Heart left ventricle (tissue), 16 donors: ENCODE measurements at regions not wholly inside any gene's neighbourhood (a gene's known extent, or its start where the extent isn't known, plus 50 kb on each side); places are given as distances from the start of the nearest gene placed in this dataset.

Experiments
- ATAC-seq, 4 donors: fragments of 200-7000 bp; cut with Tn5 transposase; one replicate each; pipeline ENCODE4 v1.9.1; 2020 to 2022; ENCODE audit warnings: moderate library complexity in 4 of 4, mild to moderate bottlenecking in 3 of 4, moderate number of reproducible peaks in 1 of 4
- DNase-seq, 5 donors: peaks; one replicate each; pipeline ENCODE4 v3.0.0-alpha.2; 2020
- H3K27ac ChIP-seq, 12 donors: fragments of 200-600 bp; sonication (generic) in 4 of 12; one replicate each; pipeline versions ENCODE4 v1.5.0 to v1.8.0; 2016 to 2022; ENCODE audit warnings: mild to moderate bottlenecking in 2 of 12
- H3K27me3 ChIP-seq, 9 donors: fragments of 200-600 bp; sonication (generic) in 2 of 9; one replicate each; pipeline versions ENCODE4 v1.5.1 to v1.8.0; 2016 to 2022; ENCODE audit warnings: mild to moderate bottlenecking in 3 of 9
- H3K36me3 ChIP-seq, 9 donors: fragments of 200-600 bp; sonication (generic) in 2 of 9; one replicate each; pipeline versions ENCODE4 v1.5.0 to v1.8.0; 2018 to 2022; ENCODE audit warnings: mild to moderate bottlenecking in 2 of 9
- H3K4me1 ChIP-seq, 12 donors: fragments of 200-600 bp; sonication (generic) in 4 of 12; one replicate each; pipeline versions ENCODE4 v1.5.0 to v1.8.0; 2016 to 2022; ENCODE audit warnings: mild to moderate bottlenecking in 3 of 12
- H3K4me3 ChIP-seq, 12 donors: fragments of 200-600 bp; sonication (generic) in 4 of 12; one replicate each; pipeline versions ENCODE4 v1.5.0 to v1.8.0; 2017 to 2022; ENCODE audit warnings: mild to moderate bottlenecking in 9 of 12, moderate library complexity in 4 of 12
- H3K9me3 ChIP-seq, 12 donors: fragments of 200-600 bp; sonication (generic) in 4 of 12; one replicate each; pipeline versions ENCODE4 v1.5.0 to v1.8.0; 2016 to 2022; ENCODE audit warnings: mild to moderate bottlenecking in 1 of 12
- POLR2A ChIP-seq, 2 donors: fragments of 450-650 bp; IDR thresholded peaks; one replicate each; pipeline ENCODE4 v1.6.1; 2017; ENCODE audit warnings: antibody characterized with exemption in 2 of 2, mild to moderate bottlenecking in 2 of 2, moderate library complexity in 2 of 2
- WGBS, 4 donors: extraction: QIAGEN DNeasy Blood & Tissue Kit in 2 of 4; methylation state at CpG; one replicate each; pipeline versions ENCODE4 v1.1.5 to v1.1.7; 2013 to 2018; 5-methylcytosine and 5-hydroxymethylcytosine counted together
- intact Hi-C, 10 donors: fragments of 100-400 bp; cut with DNase I; formaldehyde crosslinking; loops; one replicate each; pipeline versions ENCODE4 v1.11.1 to v1.14.2; 2022
- TF ChIP-seq, protein P1 (sequence below), 12 donors: fragments of 200-600 bp; sonication (generic) in 4 of 12; IDR thresholded peaks; one replicate each; pipeline versions ENCODE4 v1.5.0 to v1.8.0; 2018 to 2022; ENCODE audit warnings: antibody characterized with exemption in 12 of 12, mild to moderate bottlenecking in 5 of 12
- donor health status: ischemic (EF 13 %, LVEDD 7.1; RV severe dilation, severe dysfunction).
- donor health status: healthy with polysubstance abuse.
- donor health status: DM: no; HTN: yes; CAD: no.
- donor health status: DM: no; HTN: no; CAD: no.
- donor health status: ischemic (EF 25% LVEDD 6.9; RV normal size, moderate dysfunction).
- donor health status: ischemic (EF 25% LVEDD 5.7; RV mildly dilated, moderate dysfunction).
- donor health status: healthy.
- donor health status: DM: yes; HTN: yes; CAD: no.
- donor health status: ischemic (EF 35%, LVEDD 5.7; RV mildly dilated, moderate dysfunction).
- donor health status: nonischemic (EF 11% LVEDD 7.7; RV severe dilation, severe dysfunction).
- donor health status: DM: yes; HTN: yes; CAD: no.
- donor health status: PGD.
- donor health status: ischemic (EF 29% LVEDD 5.4; RV normal size, mild dysfunction).
- donor health status: nonischemic (EF 23%, LVEDD 6.1; RV moderate dilation, normal function).

DNA sequence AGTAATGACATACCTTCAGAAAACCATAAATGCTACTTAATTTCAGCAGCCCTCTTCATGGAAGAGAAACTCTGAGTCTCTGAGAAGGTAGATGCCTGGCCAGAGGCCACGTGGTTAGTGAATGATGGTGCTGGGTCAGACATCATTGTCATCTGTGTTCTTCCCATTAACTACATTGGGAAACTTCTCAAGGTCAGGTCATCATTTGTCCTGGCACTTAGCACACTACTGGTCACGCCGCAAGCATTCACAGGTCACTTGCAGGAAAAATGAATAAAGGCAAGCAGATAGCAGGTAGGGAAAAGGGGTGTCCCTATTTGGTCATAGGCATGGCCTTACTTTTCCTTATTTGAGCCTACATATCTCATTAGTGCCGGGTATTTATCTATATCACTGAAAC, 220.1 kb upstream of the PROX1 start:
- TF ChIP-seq, protein P1, sequence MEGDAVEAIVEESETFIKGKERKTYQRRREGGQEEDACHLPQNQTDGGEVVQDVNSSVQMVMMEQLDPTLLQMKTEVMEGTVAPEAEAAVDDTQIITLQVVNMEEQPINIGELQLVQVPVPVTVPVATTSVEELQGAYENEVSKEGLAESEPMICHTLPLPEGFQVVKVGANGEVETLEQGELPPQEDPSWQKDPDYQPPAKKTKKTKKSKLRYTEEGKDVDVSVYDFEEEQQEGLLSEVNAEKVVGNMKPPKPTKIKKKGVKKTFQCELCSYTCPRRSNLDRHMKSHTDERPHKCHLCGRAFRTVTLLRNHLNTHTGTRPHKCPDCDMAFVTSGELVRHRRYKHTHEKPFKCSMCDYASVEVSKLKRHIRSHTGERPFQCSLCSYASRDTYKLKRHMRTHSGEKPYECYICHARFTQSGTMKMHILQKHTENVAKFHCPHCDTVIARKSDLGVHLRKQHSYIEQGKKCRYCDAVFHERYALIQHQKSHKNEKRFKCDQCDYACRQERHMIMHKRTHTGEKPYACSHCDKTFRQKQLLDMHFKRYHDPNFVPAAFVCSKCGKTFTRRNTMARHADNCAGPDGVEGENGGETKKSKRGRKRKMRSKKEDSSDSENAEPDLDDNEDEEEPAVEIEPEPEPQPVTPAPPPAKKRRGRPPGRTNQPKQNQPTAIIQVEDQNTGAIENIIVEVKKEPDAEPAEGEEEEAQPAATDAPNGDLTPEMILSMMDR (IDR thresholded peaks at IDR 0.05) = no peak
- no peak for TF ChIP-seq POLR2A (IDR thresholded peaks at IDR 0.05)
- Histone ChIP-seq H3K36me3 (no peaks in the 10 kb centered on the region), H3K27me3 (no peaks in the 10 kb centered on the region), H3K4me1 (no peaks in the 10 kb centered on the region), H3K27ac (no peak overlapping the region), H3K4me3 (no peak overlapping the region), H3K9me3 (no peaks in the 10 kb centered on the region)
- no peak for DNase-seq
- WGBS, 4 donors = 83 to 87% (median 85%) methylated on average over 4 of the region's 4 CpGs
- ATAC-seq = no peak
- intact Hi-C loops = no loop called here

DNA sequence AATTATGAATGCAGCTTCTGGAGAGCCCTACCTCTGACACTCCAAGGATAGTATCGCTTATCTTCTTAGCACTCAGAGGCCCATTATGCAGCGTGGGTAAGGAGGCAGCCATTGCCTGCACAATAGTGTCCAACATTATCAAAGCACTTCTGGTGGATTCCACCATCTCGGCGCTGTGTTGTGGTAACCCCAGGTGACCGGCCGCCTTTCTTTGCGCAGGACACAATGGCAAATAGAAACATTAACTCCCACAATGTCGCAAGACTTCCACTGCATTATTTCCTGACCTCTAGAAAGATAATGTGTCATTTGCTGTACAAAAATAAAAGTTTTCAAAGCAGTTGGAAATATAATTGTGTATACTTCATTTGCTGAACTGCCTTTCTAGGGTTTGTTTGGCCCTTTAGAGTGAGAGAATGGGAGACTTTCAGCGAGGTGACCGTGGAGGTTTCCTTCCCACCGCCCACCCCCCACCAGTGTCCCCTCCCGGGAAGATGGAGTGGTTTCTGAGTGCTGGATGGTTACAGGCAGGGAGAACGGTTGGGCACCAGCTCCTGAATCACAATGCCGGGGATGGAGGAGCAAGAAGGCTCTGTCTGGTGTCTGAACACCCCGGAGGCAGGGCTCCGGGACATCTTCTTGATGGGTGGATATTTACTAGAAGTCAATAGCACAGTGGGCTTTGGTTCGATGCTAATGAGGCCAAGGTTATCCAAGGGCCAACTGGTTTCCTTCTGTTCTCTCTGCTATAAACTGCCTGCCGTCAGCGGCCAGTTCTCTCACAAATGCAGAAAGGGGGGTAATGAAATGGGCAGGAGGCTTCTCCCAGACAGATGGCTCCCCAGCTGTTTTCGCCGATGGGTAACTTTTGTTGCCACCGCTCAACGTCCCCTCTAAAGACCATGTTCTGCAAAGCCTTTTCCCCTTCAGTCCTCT, 215.4 kb upstream of the PROX1 start:
- no peak overlapping the region for H3K27ac ChIP-seq
- DNase-seq (no peak), ATAC-seq (no peak)
- intact Hi-C loops = no loop called here
- TF ChIP-seq, protein P1 (IDR thresholded peaks at IDR 0.05) = no peak
- TF ChIP-seq POLR2A (IDR thresholded peaks at IDR 0.05) = no peak
- WGBS, 4 donors = 75 to 80% (median 76%) methylated on average over 23 of the region's 23 CpGs
- no peaks in the 10 kb centered on the region for H3K27me3 ChIP-seq
- H3K4me1 ChIP-seq = no peaks in the 10 kb centered on the region
- H3K9me3 ChIP-seq = peaks cover 0 to 10% (median 0%) of the 10 kb centered on the region in 12 donors
- no peak overlapping the region for H3K4me3 ChIP-seq
- no peaks in the 10 kb centered on the region for H3K36me3 ChIP-seq

DNA sequence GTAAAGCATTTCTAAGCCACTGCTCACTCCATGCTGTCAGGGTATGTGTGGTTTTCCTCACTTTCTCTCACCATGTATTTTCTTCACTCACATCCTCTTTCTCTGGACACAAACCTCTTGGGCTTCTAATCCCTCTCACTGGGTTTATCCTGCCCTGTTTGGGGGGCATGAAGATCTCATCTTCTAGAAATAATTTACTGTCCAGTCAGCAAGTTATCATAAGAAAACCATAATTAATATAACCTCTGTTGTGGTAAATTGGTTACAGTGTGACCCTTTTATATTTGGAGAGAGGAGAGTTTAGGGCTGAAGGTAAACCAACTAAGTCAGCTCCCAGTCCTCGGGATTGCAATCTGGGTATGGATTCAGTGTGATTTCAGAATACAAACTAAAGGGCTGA, 213.8 kb upstream of the PROX1 start:
- Histone ChIP-seq H3K4me3 (no peak overlapping the region), H3K27me3 (peaks cover 0 to 6% (median 0%) of the 10 kb centered on the region in 9 donors), H3K36me3 (no peaks in the 10 kb centered on the region), H3K4me1 (no peaks in the 10 kb centered on the region), H3K9me3 (peaks cover 0 to 10% (median 0%) of the 10 kb centered on the region in 12 donors), H3K27ac (no peak overlapping the region)
- 82 to 89% (median 84%) methylated on average over 1 of the region's 1 CpG for WGBS, 4 donors
- intact Hi-C loops = no loop called here
- TF ChIP-seq POLR2A (IDR thresholded peaks at IDR 0.05) = no peak
- TF ChIP-seq, protein P1 (IDR thresholded peaks at IDR 0.05) = no peak
- no peak for DNase-seq
- no peak for ATAC-seq

DNA sequence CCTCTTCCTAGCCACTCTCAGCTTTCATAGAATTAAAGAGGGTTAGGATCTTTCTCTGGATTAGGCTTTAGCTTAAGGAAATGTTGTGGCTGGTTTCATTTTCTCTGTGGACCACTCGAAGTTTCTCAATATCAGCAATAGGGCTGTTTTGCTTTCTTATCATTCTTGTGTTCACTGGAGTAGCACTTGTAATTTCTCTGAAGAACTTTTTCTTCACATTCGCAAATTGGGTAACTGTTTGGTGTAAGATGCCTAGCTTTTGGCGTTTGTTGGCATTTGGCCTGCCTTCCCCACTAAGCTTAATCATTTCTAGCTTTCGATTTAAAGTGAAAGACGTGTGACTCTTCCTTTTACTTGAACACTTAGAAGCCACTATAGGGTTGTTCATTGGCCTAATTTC, 210.8 kb upstream of the PROX1 start:
- H3K27me3 ChIP-seq = peaks cover 0 to 6% (median 0%) of the 10 kb centered on the region in 9 donors
- no peak for ATAC-seq
- WGBS, 4 donors = 77 to 84% (median 84%) methylated on average over 5 of the region's 5 CpGs
- no peak overlapping the region for H3K27ac ChIP-seq
- H3K4me1 ChIP-seq = no peaks in the 10 kb centered on the region
- no peak for DNase-seq
- peaks cover 0 to 10% (median 0%) of the 10 kb centered on the region in 12 donors for H3K9me3 ChIP-seq
- intact Hi-C loops = no loop called here
- H3K4me3 ChIP-seq = no peak overlapping the region
- no peak for TF ChIP-seq POLR2A (IDR thresholded peaks at IDR 0.05)
- TF ChIP-seq, protein P1 (IDR thresholded peaks at IDR 0.05) = no peak
- no peaks in the 10 kb centered on the region for H3K36me3 ChIP-seq
